RWPE1 (cell line): ENCODE measurements at regions not wholly inside any gene's neighbourhood (a gene's known extent, or its start where the extent isn't known, plus 50 kb on each side); places are given as distances from the start of the nearest gene placed in this dataset.

Experiments
- CTCF ChIA-PET: fragments of 350-600 bp; sonication (Branson Sonifier 250); formaldehyde crosslinking; extraction: SDS; loops from one replicate; lab custom pipeline; 2021; lab: Yijun Ruan, JAX
- POLR2A ChIA-PET: fragments of 400-600 bp; formaldehyde crosslinking; extraction: SDS; loops from one replicate; lab custom pipeline; 2020; ENCODE audit warnings: antibody characterized with exemption; ENCODE audit not compliant: low non-redundant PET; lab: Yijun Ruan, JAX
- DNase-seq: peaks from one replicate; pipeline ENCODE4 v3.0.0; 2012; ENCODE audit warnings: low spot score
- H3K27ac ChIP-seq: fragments of 450-650 bp; 2 replicates; pipeline ENCODE4 v1.5.1; 2017
- TF ChIP-seq, protein P1 (sequence below): fragments of 450-650 bp; conservative IDR thresholded peaks from 2 replicates; pipeline ENCODE4 v1.5.1; 2017; ENCODE audit warnings: low read depth, mild to moderate bottlenecking

DNA sequence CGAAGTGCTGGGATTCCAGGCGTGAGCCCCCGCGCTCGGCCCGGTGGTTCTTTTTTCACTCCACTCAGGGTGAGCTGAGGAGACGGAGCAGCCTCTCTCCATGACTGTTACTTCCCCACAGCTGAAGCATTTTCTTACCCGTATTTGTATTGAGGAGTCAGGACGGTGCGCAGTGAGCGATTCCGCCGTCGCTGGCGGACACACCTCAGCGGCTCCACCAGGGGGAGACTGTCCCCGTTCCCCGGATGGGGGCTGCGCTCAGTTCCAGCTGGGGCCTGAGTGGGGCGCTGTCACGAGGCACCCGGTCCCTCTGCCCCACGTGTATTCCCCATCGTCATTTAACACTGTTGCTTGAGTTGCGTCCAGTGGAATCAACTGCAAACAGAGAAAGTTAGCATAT is 844.0 kb upstream of the FRG1 start:
- TF ChIP-seq, protein P1, sequence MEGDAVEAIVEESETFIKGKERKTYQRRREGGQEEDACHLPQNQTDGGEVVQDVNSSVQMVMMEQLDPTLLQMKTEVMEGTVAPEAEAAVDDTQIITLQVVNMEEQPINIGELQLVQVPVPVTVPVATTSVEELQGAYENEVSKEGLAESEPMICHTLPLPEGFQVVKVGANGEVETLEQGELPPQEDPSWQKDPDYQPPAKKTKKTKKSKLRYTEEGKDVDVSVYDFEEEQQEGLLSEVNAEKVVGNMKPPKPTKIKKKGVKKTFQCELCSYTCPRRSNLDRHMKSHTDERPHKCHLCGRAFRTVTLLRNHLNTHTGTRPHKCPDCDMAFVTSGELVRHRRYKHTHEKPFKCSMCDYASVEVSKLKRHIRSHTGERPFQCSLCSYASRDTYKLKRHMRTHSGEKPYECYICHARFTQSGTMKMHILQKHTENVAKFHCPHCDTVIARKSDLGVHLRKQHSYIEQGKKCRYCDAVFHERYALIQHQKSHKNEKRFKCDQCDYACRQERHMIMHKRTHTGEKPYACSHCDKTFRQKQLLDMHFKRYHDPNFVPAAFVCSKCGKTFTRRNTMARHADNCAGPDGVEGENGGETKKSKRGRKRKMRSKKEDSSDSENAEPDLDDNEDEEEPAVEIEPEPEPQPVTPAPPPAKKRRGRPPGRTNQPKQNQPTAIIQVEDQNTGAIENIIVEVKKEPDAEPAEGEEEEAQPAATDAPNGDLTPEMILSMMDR, result no peak
- CTCF ChIA-PET, result interaction anchor here (0.6 kb wide), 1 partner anchor 162 kb away, joined by 4 read pairs; no protein-coding TSS in a partner anchor
- POLR2A ChIA-PET, result no interaction called here
- no peak for DNase-seq
- H3K27ac ChIP-seq, result no peak overlapping the region

DNA sequence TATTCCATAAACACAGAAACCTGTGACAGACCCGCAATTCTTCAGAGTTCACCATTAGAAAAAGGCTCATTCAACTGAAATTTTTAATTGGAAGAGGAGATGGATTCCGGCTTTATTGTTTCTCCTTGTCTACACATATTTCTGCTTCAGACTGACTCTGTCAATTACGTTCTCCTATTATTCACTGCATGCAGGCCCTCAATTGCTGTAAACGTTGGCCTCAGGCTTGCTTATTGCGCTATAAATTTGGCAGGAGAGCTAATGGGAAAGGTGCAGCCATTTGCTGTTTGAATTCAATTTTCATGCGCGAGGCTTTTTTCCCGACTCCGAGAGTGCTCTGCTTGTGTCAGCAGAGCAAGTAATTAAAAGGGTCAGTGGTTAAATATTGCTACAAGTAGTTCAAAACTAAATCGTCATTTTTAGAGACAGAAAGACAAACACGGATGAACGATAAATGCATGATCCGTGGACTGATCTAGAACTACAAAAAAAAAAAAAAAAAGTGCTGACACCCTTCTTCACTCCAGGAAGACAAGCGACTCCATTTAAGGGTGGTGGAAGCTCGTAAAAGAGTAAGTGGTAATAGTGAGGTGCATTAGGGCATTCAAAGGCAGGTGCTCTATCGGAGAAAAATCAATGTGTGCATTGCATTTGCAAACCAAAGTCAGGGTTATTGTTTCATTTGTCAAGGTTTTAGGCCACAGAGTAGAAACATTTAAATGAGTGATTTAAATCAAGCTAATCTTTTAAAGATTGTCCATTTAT is 841.6 kb upstream of the FRG1 start:
- ChIA-PET CTCF (interaction anchor here (0.5 kb wide), 1 partner anchor 297 kb away, joined by 3 read pairs; no protein-coding TSS in a partner anchor), POLR2A (no interaction called here)
- DNase-seq, result no peak
- H3K27ac ChIP-seq, result no peak overlapping the region
- TF ChIP-seq, protein P1, result no peak

DNA sequence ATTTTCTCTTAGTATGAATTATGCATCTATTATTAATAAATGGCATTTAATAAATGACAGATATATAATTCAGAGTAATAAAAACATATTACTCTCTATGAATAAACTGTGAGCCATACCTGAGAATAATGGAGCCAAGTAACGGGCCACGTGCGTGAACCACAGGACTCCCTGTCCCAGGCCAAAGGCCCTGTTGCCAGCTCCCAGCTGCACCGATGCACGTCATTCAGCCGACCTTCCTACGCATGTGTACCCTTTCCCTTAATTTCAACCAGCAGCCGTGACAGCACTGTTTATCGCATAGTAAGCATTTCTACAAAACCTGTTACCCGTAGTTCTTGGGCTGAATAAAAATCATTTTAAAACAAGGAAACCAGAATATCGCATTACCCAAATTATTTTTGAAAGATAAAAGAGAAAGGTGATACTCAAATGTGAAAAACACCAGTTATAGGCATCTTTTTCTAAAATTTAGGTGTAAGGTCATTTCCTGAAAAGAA is 827.2 kb upstream of the FRG1 start:
- TF ChIP-seq, protein P1, result no peak
- POLR2A ChIA-PET, result no interaction called here
- no peak overlapping the region for H3K27ac ChIP-seq
- DNase-seq, result no peak
- CTCF ChIA-PET, result no interaction called here

DNA sequence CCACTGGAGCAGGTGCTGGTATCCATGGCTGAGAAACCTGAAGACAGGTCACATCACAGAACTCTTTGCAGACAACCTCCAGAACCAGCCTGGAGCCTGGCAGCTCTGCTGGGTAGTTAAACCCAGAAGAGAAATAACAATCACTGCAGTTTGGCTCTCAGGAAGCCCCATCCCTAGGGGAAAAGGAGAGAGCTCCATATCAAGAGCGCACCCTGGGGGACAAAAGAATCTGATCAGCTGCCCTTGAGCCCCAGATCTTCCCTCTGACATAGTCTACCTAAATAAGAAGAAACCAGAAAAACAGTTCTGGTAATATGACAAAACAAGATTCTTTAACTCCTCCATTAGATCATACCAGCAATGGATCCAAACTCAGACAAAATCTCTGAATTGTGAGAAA is 823.2 kb upstream of the FRG1 start:
- no peak overlapping the region for H3K27ac ChIP-seq
- POLR2A ChIA-PET, result no interaction called here
- CTCF ChIA-PET, result no interaction called here
- TF ChIP-seq, protein P1, result no peak
- DNase-seq, result no peak

DNA sequence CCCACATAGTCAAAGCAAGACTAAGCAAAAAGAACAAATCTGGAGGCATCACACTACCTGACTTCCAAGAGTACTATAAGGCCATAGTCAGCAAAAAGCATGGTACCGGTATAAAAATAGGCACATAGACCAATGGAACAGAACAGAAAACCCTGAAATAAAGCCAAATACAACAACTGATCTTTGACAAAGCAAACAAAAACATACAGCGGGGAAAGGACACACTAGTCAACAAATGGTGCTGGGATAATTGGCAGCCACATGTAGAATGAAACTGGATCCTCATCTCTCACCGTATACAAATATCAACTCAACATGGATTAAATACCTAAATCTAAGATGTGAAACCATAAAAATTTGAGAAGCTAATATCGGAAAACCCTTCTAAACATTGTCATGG is 819.3 kb upstream of the FRG1 start:
- no peak overlapping the region for H3K27ac ChIP-seq
- ChIA-PET CTCF (no interaction called here), POLR2A (no interaction called here)

DNA sequence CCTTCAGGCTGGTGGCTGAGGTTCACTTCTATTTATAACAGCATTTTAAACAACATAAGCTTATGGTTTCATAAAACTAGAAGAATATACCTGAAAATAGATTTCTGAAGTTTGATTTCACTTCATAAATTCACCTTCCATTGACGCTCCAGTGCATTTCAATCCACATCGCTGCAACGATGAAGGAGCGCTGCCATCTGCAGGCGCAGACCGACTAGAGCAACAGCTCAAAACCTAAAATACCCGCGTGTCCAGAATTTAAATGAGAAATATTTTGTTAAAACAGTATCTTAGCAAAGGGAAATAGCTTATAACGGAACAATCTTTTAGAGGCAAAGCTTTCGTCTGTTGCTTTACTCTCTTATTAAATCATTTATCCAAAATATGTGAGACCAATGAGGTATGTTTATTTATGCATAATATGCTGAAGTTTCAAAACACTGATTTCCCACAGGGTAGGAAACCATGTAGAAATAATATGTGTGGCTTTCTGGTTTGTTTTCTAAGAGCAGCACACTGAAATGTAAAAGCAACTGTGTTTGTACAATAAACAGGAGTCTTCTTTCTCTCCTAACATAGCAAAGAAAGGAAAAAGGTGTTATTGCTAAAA is 816.4 kb upstream of the FRG1 start:
- H3K27ac ChIP-seq, result no peak overlapping the region
- ChIA-PET POLR2A (no interaction called here), CTCF (interaction anchor here (0.5 to 1.1 kb wide), 4 partner anchors 77 to 752 kb away, joined by 3 to 5 read pairs (median 3); no protein-coding TSS in a partner anchor)
- peak; percentile 30 for DNase-seq
- TF ChIP-seq, protein P1, result peak; percentile 74

More for the DNA sequence above, 819.3 kb upstream of the FRG1 start:
- TF ChIP-seq, protein P1, result no peak
- DNase-seq, result no peak
